Panc1 (cell line): ENCODE measurements at regions not wholly inside any gene's neighbourhood (a gene's known extent, or its start where the extent isn't known, plus 50 kb on each side); places are given as distances from the start of the nearest gene placed in this dataset.

Experiments
- TCF7L2 ChIP-seq: IDR thresholded peaks from 2 replicates; pipeline ENCODE4 v1.6.1; 2011; ENCODE audit warnings: mild to moderate bottlenecking, low read depth, low read length, inconsistent platforms
- TF ChIP-seq, protein P1 (sequence below): fragments of 450-650 bp; IDR thresholded peaks from 2 replicates; pipeline ENCODE4 v1.5.1; 2017; ENCODE audit warnings: mild to moderate bottlenecking

GRCh38 chr12:28954333-28954732 lies 194.7 kb upstream of the FAR2 start:
- TF ChIP-seq, protein P1, sequence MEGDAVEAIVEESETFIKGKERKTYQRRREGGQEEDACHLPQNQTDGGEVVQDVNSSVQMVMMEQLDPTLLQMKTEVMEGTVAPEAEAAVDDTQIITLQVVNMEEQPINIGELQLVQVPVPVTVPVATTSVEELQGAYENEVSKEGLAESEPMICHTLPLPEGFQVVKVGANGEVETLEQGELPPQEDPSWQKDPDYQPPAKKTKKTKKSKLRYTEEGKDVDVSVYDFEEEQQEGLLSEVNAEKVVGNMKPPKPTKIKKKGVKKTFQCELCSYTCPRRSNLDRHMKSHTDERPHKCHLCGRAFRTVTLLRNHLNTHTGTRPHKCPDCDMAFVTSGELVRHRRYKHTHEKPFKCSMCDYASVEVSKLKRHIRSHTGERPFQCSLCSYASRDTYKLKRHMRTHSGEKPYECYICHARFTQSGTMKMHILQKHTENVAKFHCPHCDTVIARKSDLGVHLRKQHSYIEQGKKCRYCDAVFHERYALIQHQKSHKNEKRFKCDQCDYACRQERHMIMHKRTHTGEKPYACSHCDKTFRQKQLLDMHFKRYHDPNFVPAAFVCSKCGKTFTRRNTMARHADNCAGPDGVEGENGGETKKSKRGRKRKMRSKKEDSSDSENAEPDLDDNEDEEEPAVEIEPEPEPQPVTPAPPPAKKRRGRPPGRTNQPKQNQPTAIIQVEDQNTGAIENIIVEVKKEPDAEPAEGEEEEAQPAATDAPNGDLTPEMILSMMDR: no peak
- TF ChIP-seq TCF7L2: no peak
